ENCODE measurements at regions not wholly inside any gene's neighbourhood (a gene's known extent, or its start where the extent isn't known, plus 50 kb on each side); places are given as distances from the start of the nearest gene placed in this dataset.

- no peaks in the 10 kb centered on the region for H3K27me3 ChIP-seq (ENCODE audit: control insufficient read depth, insufficient read depth, low read length)
- DNase-seq, result no peak
- no peak overlapping the region for H3K4me3 ChIP-seq (ENCODE audit: low read length)
- H3K9me3 ChIP-seq (ENCODE audit: control insufficient read depth, low read depth, low read length), result no peaks in the 10 kb centered on the region
- peaks cover 40% of the 10 kb centered on the region for H3K4me1 ChIP-seq (ENCODE audit: control insufficient read depth, insufficient read depth, low read length)
- no peaks in the 10 kb centered on the region for H3K36me3 ChIP-seq (ENCODE audit: control insufficient read depth, insufficient read depth, low read length)
- no peak overlapping the region for H3K27ac ChIP-seq (ENCODE audit: low read length)
- no CpG with 5 or more reads among the region's 2 CpGs for WGBS (ENCODE audit: insufficient coverage, low lambda C conversion rate)
Observed at GRCh38 chr6:139857143-139857542, 482.7 kb upstream of the CITED2 start.

- Histone ChIP-seq H3K27me3 (ENCODE audit: control insufficient read depth, insufficient read depth, low read length) (no peaks in the 10 kb centered on the region), H3K4me1 (ENCODE audit: control insufficient read depth, insufficient read depth, low read length) (peaks cover 45% of the 10 kb centered on the region), H3K36me3 (ENCODE audit: control insufficient read depth, insufficient read depth, low read length) (no peaks in the 10 kb centered on the region), H3K4me3 (ENCODE audit: low read length) (no peak overlapping the region), H3K27ac (ENCODE audit: low read length) (no peak overlapping the region), H3K9me3 (ENCODE audit: control insufficient read depth, low read depth, low read length) (no peaks in the 10 kb centered on the region)
- no CpG with 5 or more reads among the region's 1 CpG for WGBS (ENCODE audit: insufficient coverage, low lambda C conversion rate)
- no peak for DNase-seq
Observed at GRCh38 chr6:139856562-139856961, 482.1 kb upstream of the CITED2 start.

GRCh38 chr6:139855671-139856311, 481.3 kb upstream of the CITED2 start:
- no peaks in the 10 kb centered on the region for H3K9me3 ChIP-seq (ENCODE audit: control insufficient read depth, low read depth, low read length)
- no peak overlapping the region for H3K4me3 ChIP-seq (ENCODE audit: low read length)
- 60% methylated on average over 1 of the region's 3 CpGs for WGBS (ENCODE audit: insufficient coverage, low lambda C conversion rate)
- H3K27me3 ChIP-seq (ENCODE audit: control insufficient read depth, insufficient read depth, low read length), result no peaks in the 10 kb centered on the region
- peaks cover 47% of the 10 kb centered on the region for H3K4me1 ChIP-seq (ENCODE audit: control insufficient read depth, insufficient read depth, low read length)
- no peaks in the 10 kb centered on the region for H3K36me3 ChIP-seq (ENCODE audit: control insufficient read depth, insufficient read depth, low read length)
- H3K27ac ChIP-seq (ENCODE audit: low read length), result peak overlapping the region; percentile 91
- DNase-seq, result no peak

GRCh38 chr6:139853302-139853992, 479.0 kb upstream of the CITED2 start:
- H3K4me3 ChIP-seq (ENCODE audit: low read length), result no peak overlapping the region
- H3K27ac ChIP-seq (ENCODE audit: low read length), result peak overlapping the region; percentile 91
- no peaks in the 10 kb centered on the region for H3K27me3 ChIP-seq (ENCODE audit: control insufficient read depth, insufficient read depth, low read length)
- no peaks in the 10 kb centered on the region for H3K36me3 ChIP-seq (ENCODE audit: control insufficient read depth, insufficient read depth, low read length)
- peak; percentile 91 to 96 for DNase-seq
- 0% methylated on average over 1 of the region's 3 CpGs for WGBS (ENCODE audit: insufficient coverage, low lambda C conversion rate)
- H3K4me1 ChIP-seq (ENCODE audit: control insufficient read depth, insufficient read depth, low read length), result peaks cover 46% of the 10 kb centered on the region
- H3K9me3 ChIP-seq (ENCODE audit: control insufficient read depth, low read depth, low read length), result no peaks in the 10 kb centered on the region

GRCh38 chr6:139852488-139853140, 478.2 kb upstream of the CITED2 start:
- no peaks in the 10 kb centered on the region for H3K27me3 ChIP-seq (ENCODE audit: control insufficient read depth, insufficient read depth, low read length)
- peaks cover 44% of the 10 kb centered on the region for H3K4me1 ChIP-seq (ENCODE audit: control insufficient read depth, insufficient read depth, low read length)
- peak; percentile 41 to 75 for DNase-seq
- no peak overlapping the region for H3K4me3 ChIP-seq (ENCODE audit: low read length)
- WGBS (ENCODE audit: insufficient coverage, low lambda C conversion rate), result 66% methylated on average over 3 of the region's 9 CpGs
- no peaks in the 10 kb centered on the region for H3K9me3 ChIP-seq (ENCODE audit: control insufficient read depth, low read depth, low read length)
- H3K27ac ChIP-seq (ENCODE audit: low read length), result peak overlapping the region; percentile 91
- H3K36me3 ChIP-seq (ENCODE audit: control insufficient read depth, insufficient read depth, low read length), result no peaks in the 10 kb centered on the region

GRCh38 chr6:139852067-139852466, 477.6 kb upstream of the CITED2 start:
- Histone ChIP-seq H3K4me1 (ENCODE audit: control insufficient read depth, insufficient read depth, low read length) (peaks cover 47% of the 10 kb centered on the region), H3K27ac (ENCODE audit: low read length) (peak overlapping the region; percentile 91)

GRCh38 chr6:139851206-139851605, 476.8 kb upstream of the CITED2 start:
- peak overlapping the region; percentile 91 for H3K27ac ChIP-seq (ENCODE audit: low read length)
- WGBS (ENCODE audit: insufficient coverage, low lambda C conversion rate), result 0% methylated on average over 1 of the region's 4 CpGs
- no peaks in the 10 kb centered on the region for H3K27me3 ChIP-seq (ENCODE audit: control insufficient read depth, insufficient read depth, low read length)
- no peak for DNase-seq
- H3K36me3 ChIP-seq (ENCODE audit: control insufficient read depth, insufficient read depth, low read length), result no peaks in the 10 kb centered on the region
- no peak overlapping the region for H3K4me3 ChIP-seq (ENCODE audit: low read length)
- no peaks in the 10 kb centered on the region for H3K9me3 ChIP-seq (ENCODE audit: control insufficient read depth, low read depth, low read length)
- peaks cover 52% of the 10 kb centered on the region for H3K4me1 ChIP-seq (ENCODE audit: control insufficient read depth, insufficient read depth, low read length)

More at GRCh38 chr6:139852067-139852466, 477.6 kb upstream of the CITED2 start:
- DNase-seq, result no peak
- H3K4me3 ChIP-seq (ENCODE audit: low read length), result no peak overlapping the region
- H3K9me3 ChIP-seq (ENCODE audit: control insufficient read depth, low read depth, low read length), result no peaks in the 10 kb centered on the region
- H3K27me3 ChIP-seq (ENCODE audit: control insufficient read depth, insufficient read depth, low read length), result no peaks in the 10 kb centered on the region
- WGBS (ENCODE audit: insufficient coverage, low lambda C conversion rate), result no CpG with 5 or more reads among the region's 2 CpGs
- no peaks in the 10 kb centered on the region for H3K36me3 ChIP-seq (ENCODE audit: control insufficient read depth, insufficient read depth, low read length)

GRCh38 chr6:139850512-139850911, 476.1 kb upstream of the CITED2 start:
- Histone ChIP-seq H3K27me3 (ENCODE audit: control insufficient read depth, insufficient read depth, low read length) (no peaks in the 10 kb centered on the region), H3K4me3 (ENCODE audit: low read length) (no peak overlapping the region), H3K4me1 (ENCODE audit: control insufficient read depth, insufficient read depth, low read length) (peaks cover 50% of the 10 kb centered on the region), H3K36me3 (ENCODE audit: control insufficient read depth, insufficient read depth, low read length) (no peaks in the 10 kb centered on the region), H3K9me3 (ENCODE audit: control insufficient read depth, low read depth, low read length) (no peaks in the 10 kb centered on the region), H3K27ac (ENCODE audit: low read length) (no peak overlapping the region)
- no peak for DNase-seq
- 96% methylated on average over 2 of the region's 2 CpGs for WGBS (ENCODE audit: insufficient coverage, low lambda C conversion rate)

GRCh38 chr6:139847457-139847813, 473.0 kb upstream of the CITED2 start:
- Histone ChIP-seq H3K36me3 (ENCODE audit: control insufficient read depth, insufficient read depth, low read length) (no peaks in the 10 kb centered on the region), H3K4me3 (ENCODE audit: low read length) (no peak overlapping the region), H3K27ac (ENCODE audit: low read length) (peak overlapping the region; percentile 61), H3K4me1 (ENCODE audit: control insufficient read depth, insufficient read depth, low read length) (peaks cover 28% of the 10 kb centered on the region), H3K9me3 (ENCODE audit: control insufficient read depth, low read depth, low read length) (no peaks in the 10 kb centered on the region), H3K27me3 (ENCODE audit: control insufficient read depth, insufficient read depth, low read length) (no peaks in the 10 kb centered on the region)
- WGBS (ENCODE audit: insufficient coverage, low lambda C conversion rate), result no CpG with 5 or more reads among the region's 2 CpGs
- no peak for DNase-seq

GRCh38 chr6:139846538-139847456, 472.3 kb upstream of the CITED2 start:
- 43% methylated on average over 1 of the region's 9 CpGs for WGBS (ENCODE audit: insufficient coverage, low lambda C conversion rate)
- Histone ChIP-seq H3K4me3 (ENCODE audit: low read length) (no peak overlapping the region), H3K36me3 (ENCODE audit: control insufficient read depth, insufficient read depth, low read length) (no peaks in the 10 kb centered on the region), H3K27me3 (ENCODE audit: control insufficient read depth, insufficient read depth, low read length) (no peaks in the 10 kb centered on the region), H3K9me3 (ENCODE audit: control insufficient read depth, low read depth, low read length) (no peaks in the 10 kb centered on the region), H3K27ac (ENCODE audit: low read length) (peak overlapping the region; percentile 61), H3K4me1 (ENCODE audit: control insufficient read depth, insufficient read depth, low read length) (peaks cover 23% of the 10 kb centered on the region)
- peak; percentile 69 to 89 for DNase-seq

Measured in large intestine (tissue), 3 donors.